Mesenchymal stem cell (in vitro differentiated cells and primary cell): ENCODE measurements at regions not wholly inside any gene's neighbourhood (a gene's known extent, or its start where the extent isn't known, plus 50 kb on each side); places are given as distances from the start of the nearest gene placed in this dataset.

ENCODE experiments used
- DNase-seq: peaks from one replicate; pipeline ENCODE4 v3.0.0-alpha.2; 2013
- H2AFZ ChIP-seq: one replicate; pipeline ENCODE4 v1.6.1; 2013; ENCODE audit warnings: low read depth, mild to moderate bottlenecking, control low read depth, inconsistent platforms, low read length, moderate library complexity
- H2AK5ac ChIP-seq: 2 replicates; pipeline ENCODE4 v1.6.1; 2013; ENCODE audit warnings: low read length, moderate library complexity, mild to moderate bottlenecking, inconsistent platforms; ENCODE audit not compliant: severe bottlenecking
- H2BK120ac ChIP-seq: one replicate; pipeline ENCODE4 v1.6.1; 2013; ENCODE audit warnings: low read depth, mild to moderate bottlenecking, inconsistent platforms, low read length, moderate library complexity
- H2BK12ac ChIP-seq, 2 experiments: one replicate each; pipeline ENCODE4 v1.6.1; 2013; ENCODE audit warnings: inconsistent platforms in 2 of 2, low read length in 2 of 2, mild to moderate bottlenecking in 2 of 2, moderate library complexity in 2 of 2, control low read depth in 1 of 2
- H2BK15ac ChIP-seq: one replicate; pipeline ENCODE4 v1.6.1; 2013; ENCODE audit warnings: mild to moderate bottlenecking, low read depth, inconsistent platforms; ENCODE audit not compliant: poor library complexity, severe bottlenecking
- H2BK5ac ChIP-seq: 2 replicates; pipeline ENCODE4 v1.6.1; 2013; ENCODE audit warnings: low read depth, mild to moderate bottlenecking, low read length, control low read depth, inconsistent platforms; ENCODE audit not compliant: poor library complexity, severe bottlenecking
- H3K14ac ChIP-seq, 2 experiments: one replicate each; pipeline ENCODE4 v1.6.1; 2013; ENCODE audit warnings: inconsistent platforms in 2 of 2, low read length in 2 of 2, control low read depth in 1 of 2, mild to moderate bottlenecking in 1 of 2, moderate library complexity in 1 of 2
- H3K18ac ChIP-seq, 2 experiments: one replicate each; pipeline ENCODE4 v1.6.1; 2013; ENCODE audit warnings: inconsistent platforms in 2 of 2, low read length in 2 of 2, control low read depth in 1 of 2, low read depth in 1 of 2, mild to moderate bottlenecking in 1 of 2
- H3K23ac ChIP-seq, 2 experiments: one replicate each; pipeline ENCODE4 v1.6.1; 2013; ENCODE audit warnings: inconsistent platforms in 2 of 2, low read length in 2 of 2, mild to moderate bottlenecking in 2 of 2, moderate library complexity in 2 of 2, control low read depth in 1 of 2
- H3K27ac ChIP-seq: 2 replicates; pipeline ENCODE4 v1.5.1; 2013; ENCODE audit warnings: mild to moderate bottlenecking, moderate library complexity, low read length, control low read depth, inconsistent platforms; ENCODE audit not compliant: poor library complexity, severe bottlenecking
- H3K27me3 ChIP-seq, 2 experiments: 2 replicates each; pipeline versions ENCODE4 v1.6.1 to v1.7.0; 2013; ENCODE audit warnings: low read length in 2 of 2, mild to moderate bottlenecking in 2 of 2, moderate library complexity in 2 of 2, control low read depth in 1 of 2, inconsistent platforms in 1 of 2; ENCODE audit not compliant: control insufficient read depth in 1 of 2, insufficient read depth in 1 of 2
- H3K36me3 ChIP-seq, 2 experiments: 2 replicates each; pipeline versions ENCODE4 v1.6.1 to v1.7.0; 2013; ENCODE audit warnings: low read length in 2 of 2, control low read depth in 1 of 2, inconsistent platforms in 1 of 2, low read depth in 1 of 2, mild to moderate bottlenecking in 1 of 2; ENCODE audit not compliant: insufficient read depth in 2 of 2, control insufficient read depth in 1 of 2
- H3K4ac ChIP-seq, 2 experiments: one replicate each; pipeline ENCODE4 v1.6.1; 2013; ENCODE audit warnings: inconsistent platforms in 2 of 2, low read length in 2 of 2, mild to moderate bottlenecking in 2 of 2, moderate library complexity in 2 of 2, control low read depth in 1 of 2, low read depth in 1 of 2
- H3K4me1 ChIP-seq: 2 replicates; pipeline ENCODE4 v1.6.1; 2013; ENCODE audit warnings: low read depth, low read length, control low read depth; ENCODE audit not compliant: control insufficient read depth, insufficient read depth
- H3K4me2 ChIP-seq: 2 replicates; pipeline ENCODE4 v1.6.1; 2013; ENCODE audit warnings: low read length, mild to moderate bottlenecking, inconsistent platforms; ENCODE audit not compliant: poor library complexity, severe bottlenecking
- H3K4me3 ChIP-seq, 2 experiments: 2 replicates each; pipeline versions ENCODE4 v1.5.1 to v1.7.0; 2013; ENCODE audit warnings: low read length in 2 of 2, mild to moderate bottlenecking in 2 of 2, control low read depth in 1 of 2, low read depth in 1 of 2; ENCODE audit not compliant: insufficient read depth in 1 of 2
- H3K79me1 ChIP-seq: replicated peaks from 2 replicates; pipeline ENCODE4 v1.6.1; 2013; ENCODE audit warnings: mild to moderate bottlenecking, control low read depth, low read length, inconsistent platforms; ENCODE audit not compliant: poor library complexity, severe bottlenecking
- H3K9ac ChIP-seq: 2 replicates; pipeline ENCODE4 v1.7.0; 2013; ENCODE audit warnings: mild to moderate bottlenecking, low read length, moderate library complexity
- H3K9me3 ChIP-seq: 2 replicates; pipeline ENCODE4 v1.7.0; 2013; ENCODE audit warnings: mild to moderate bottlenecking, low read length; ENCODE audit not compliant: control insufficient read depth
- H4K8ac ChIP-seq: one replicate; pipeline ENCODE4 v1.6.1; 2013; ENCODE audit warnings: inconsistent platforms, mild to moderate bottlenecking, low read length, moderate library complexity
- H4K91ac ChIP-seq: one replicate; pipeline ENCODE4 v1.6.1; 2013; ENCODE audit warnings: mild to moderate bottlenecking, low read length, inconsistent platforms
- WGBS: methylation state at CpG from one replicate; pipeline ENCODE4 v1.1.7; 2013; ENCODE audit warnings: mixed read lengths; 5-methylcytosine and 5-hydroxymethylcytosine counted together

DNA sequence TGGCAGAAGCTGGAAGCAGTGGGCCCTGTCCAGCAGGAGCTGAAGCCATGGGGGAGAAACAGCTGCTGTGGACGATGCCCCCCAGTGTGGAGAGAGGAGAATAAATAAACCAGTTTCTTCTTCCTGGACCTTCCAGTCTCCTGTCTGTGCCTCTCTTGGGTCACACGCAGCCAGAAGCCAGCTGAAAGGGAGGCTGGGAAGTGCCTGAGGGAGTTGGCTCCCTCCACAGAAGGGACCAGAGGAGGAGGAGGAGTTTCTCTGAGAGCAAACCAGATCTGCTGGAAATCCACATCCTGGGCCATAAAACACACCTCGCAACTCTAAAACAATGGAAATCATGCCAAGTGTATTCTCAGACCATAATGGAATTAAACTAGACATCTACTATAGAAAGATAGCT, 577.0 kb downstream of the CDH26 start:
- Histone ChIP-seq H3K18ac (no peak overlapping the region), H3K36me3 (no peaks in the 10 kb centered on the region), H3K27me3 (no peaks in the 10 kb centered on the region), H3K4me1 (no peaks in the 10 kb centered on the region), H3K4ac (no peak overlapping the region), H3K79me1 (no peaks in the 10 kb centered on the region), H3K14ac (no peak overlapping the region), H3K9ac (no peak overlapping the region), H3K4me2 (no peak overlapping the region), H2BK12ac (no peak overlapping the region), H2BK120ac (no peak overlapping the region), H4K8ac (no peak overlapping the region), H3K9me3 (no peaks in the 10 kb centered on the region), H2AK5ac (no peak overlapping the region), H3K4me3 (no peak overlapping the region), H4K91ac (no peak overlapping the region), H3K27ac (no peak overlapping the region), H2BK5ac (no peak overlapping the region), H3K23ac (no peak overlapping the region), H2AFZ (no peak overlapping the region), H2BK15ac (no peak overlapping the region)
- WGBS: 63% methylated on average over 3 of the region's 3 CpGs
- no peak for DNase-seq

GRCh38 chr20:60540591-60540990, 582.4 kb downstream of the CDH26 start:
- no peak overlapping the region for H2AFZ ChIP-seq
- no peak overlapping the region for H3K4ac ChIP-seq
- no peak overlapping the region for H3K4me2 ChIP-seq
- H3K36me3 ChIP-seq: no peaks in the 10 kb centered on the region
- H2BK12ac ChIP-seq: no peak overlapping the region
- WGBS: 61% methylated on average over 1 of the region's 3 CpGs
- H4K91ac ChIP-seq: no peak overlapping the region
- H3K14ac ChIP-seq: no peak overlapping the region
- no peak overlapping the region for H2AK5ac ChIP-seq
- H3K4me3 ChIP-seq: no peak overlapping the region
- H4K8ac ChIP-seq: no peak overlapping the region
- H3K79me1 ChIP-seq: no peaks in the 10 kb centered on the region
- no peak overlapping the region for H3K27ac ChIP-seq
- no peak overlapping the region for H2BK5ac ChIP-seq
- no peak overlapping the region for H3K18ac ChIP-seq
- H2BK15ac ChIP-seq: no peak overlapping the region
- no peak overlapping the region for H3K9ac ChIP-seq
- H3K27me3 ChIP-seq: no peaks in the 10 kb centered on the region
- no peak for DNase-seq
- no peaks in the 10 kb centered on the region for H3K4me1 ChIP-seq
- no peak overlapping the region for H3K23ac ChIP-seq
- no peaks in the 10 kb centered on the region for H3K9me3 ChIP-seq
- H2BK120ac ChIP-seq: no peak overlapping the region

DNA sequence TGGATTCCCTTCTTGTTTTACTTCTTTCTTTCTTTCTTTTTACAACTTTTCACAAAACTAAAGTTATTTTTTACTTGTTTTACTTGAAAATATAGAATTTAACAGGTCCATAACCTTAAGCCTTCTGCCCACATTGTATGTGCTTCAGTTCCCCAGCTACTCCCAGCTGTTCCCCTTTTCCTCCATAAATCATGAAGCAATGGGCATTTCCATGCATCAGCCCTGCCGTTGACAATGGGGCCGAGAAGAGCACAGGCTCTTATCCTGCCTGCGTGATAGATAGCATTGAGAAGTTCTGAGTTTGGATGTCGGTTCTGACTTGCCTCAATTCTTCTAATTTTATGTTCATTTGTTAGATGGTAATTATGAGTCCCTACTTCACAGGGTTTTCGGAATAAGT, 583.8 kb downstream of the CDH26 start:
- H4K8ac ChIP-seq: no peak overlapping the region
- no peak overlapping the region for H2AK5ac ChIP-seq
- no peaks in the 10 kb centered on the region for H3K9me3 ChIP-seq
- H3K79me1 ChIP-seq: no peaks in the 10 kb centered on the region
- no peak overlapping the region for H3K9ac ChIP-seq
- no peak overlapping the region for H3K27ac ChIP-seq
- no peak overlapping the region for H3K23ac ChIP-seq
- H3K4ac ChIP-seq: no peak overlapping the region
- H3K4me3 ChIP-seq: no peak overlapping the region
- WGBS: 71% methylated on average over 5 of the region's 5 CpGs
- H2BK120ac ChIP-seq: no peak overlapping the region
- H3K4me1 ChIP-seq: no peaks in the 10 kb centered on the region
- H2BK15ac ChIP-seq: no peak overlapping the region
- no peaks in the 10 kb centered on the region for H3K36me3 ChIP-seq
- H4K91ac ChIP-seq: no peak overlapping the region
- no peak overlapping the region for H2BK5ac ChIP-seq
- H3K27me3 ChIP-seq: no peaks in the 10 kb centered on the region
- H2BK12ac ChIP-seq: no peak overlapping the region
- DNase-seq: no peak
- no peak overlapping the region for H3K18ac ChIP-seq
- no peak overlapping the region for H3K4me2 ChIP-seq
- no peak overlapping the region for H2AFZ ChIP-seq
- no peak overlapping the region for H3K14ac ChIP-seq

DNA sequence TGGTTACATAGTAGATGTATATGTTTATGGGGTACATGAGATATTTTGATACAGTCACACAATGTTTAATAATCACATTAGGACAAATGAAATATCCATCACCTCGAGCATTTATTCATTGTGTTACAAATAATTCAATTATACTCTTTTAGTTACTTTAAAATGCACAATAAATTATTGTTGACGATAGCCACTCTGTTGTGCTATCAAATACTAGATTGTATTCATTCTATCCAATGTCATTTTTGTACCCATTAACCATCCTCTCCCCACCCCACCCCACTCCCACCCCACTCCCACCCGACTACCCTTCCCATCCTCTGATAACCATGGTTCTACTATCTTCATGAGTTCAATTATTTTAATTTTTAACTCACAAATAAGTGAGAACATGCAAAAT, 585.4 kb downstream of the CDH26 start:
- H2BK12ac ChIP-seq: no peak overlapping the region
- WGBS: 58% methylated on average over 2 of the region's 3 CpGs

More for the DNA sequence above, 585.4 kb downstream of the CDH26 start:
- H3K4me1 ChIP-seq: no peaks in the 10 kb centered on the region
- no peaks in the 10 kb centered on the region for H3K36me3 ChIP-seq
- H3K14ac ChIP-seq: no peak overlapping the region
- no peak overlapping the region for H4K8ac ChIP-seq
- no peaks in the 10 kb centered on the region for H3K27me3 ChIP-seq
- no peak overlapping the region for H2BK120ac ChIP-seq
- no peak overlapping the region for H3K23ac ChIP-seq
- no peak overlapping the region for H2AFZ ChIP-seq
- no peak overlapping the region for H2BK15ac ChIP-seq
- H3K4me3 ChIP-seq: no peak overlapping the region
- H3K18ac ChIP-seq: no peak overlapping the region
- H3K4ac ChIP-seq: no peak overlapping the region
- no peaks in the 10 kb centered on the region for H3K79me1 ChIP-seq
- H2BK5ac ChIP-seq: no peak overlapping the region
- no peak overlapping the region for H3K4me2 ChIP-seq
- no peaks in the 10 kb centered on the region for H3K9me3 ChIP-seq
- no peak overlapping the region for H2AK5ac ChIP-seq
- no peak overlapping the region for H4K91ac ChIP-seq
- no peak overlapping the region for H3K9ac ChIP-seq
- H3K27ac ChIP-seq: no peak overlapping the region
- no peak for DNase-seq
